ENCODE measurements at regions not wholly inside any gene's neighbourhood (a gene's known extent, or its start where the extent isn't known, plus 50 kb on each side); places are given as distances from the start of the nearest gene placed in this dataset.
"Not testable (repeated sequence)": the region's sequence is repeated elsewhere in the genome, so short reads cannot be mapped to it uniquely, and the experiment has no call there.

DNA sequence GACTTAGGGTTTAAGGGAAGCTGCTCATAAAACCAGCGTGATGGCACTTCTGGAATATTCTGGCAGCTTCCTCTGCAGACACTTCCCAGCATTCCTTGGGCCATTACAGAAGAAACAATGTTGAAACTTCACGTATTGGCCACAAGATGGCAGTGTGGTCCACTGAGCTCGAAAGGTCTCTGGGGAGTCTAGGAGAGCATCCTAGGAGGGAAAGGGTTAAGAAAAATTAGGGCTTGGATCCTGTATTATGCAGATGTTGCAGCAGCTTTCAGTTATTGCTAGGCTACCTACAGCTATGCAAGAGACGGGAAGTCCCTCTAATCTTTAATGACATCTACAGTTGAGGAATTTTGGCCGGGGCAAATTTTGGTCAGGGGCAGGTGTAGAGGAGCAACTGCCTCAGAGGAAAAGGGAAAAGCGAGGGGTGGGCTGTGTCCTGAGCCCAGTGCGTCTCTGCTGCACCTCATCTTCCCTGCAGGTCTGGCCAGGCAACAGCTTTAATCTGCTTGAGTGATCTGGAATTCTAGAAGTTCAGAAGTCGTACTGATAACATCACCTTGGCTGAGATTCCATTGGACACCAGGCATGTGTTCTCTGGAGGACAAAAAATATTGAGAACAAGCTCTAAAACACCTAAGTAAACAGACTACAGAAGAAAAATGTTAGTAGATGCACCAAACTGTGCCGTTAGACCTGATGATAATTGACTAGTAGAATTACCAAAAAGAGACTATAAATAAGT lies 220.8 kb upstream of the PRSS58 start:
- no peak overlapping the region for H3K4me3 ChIP-seq
- peaks cover 0 to 11% (median 8%) of the 10 kb centered on the region in 4 donors for H3K4me1 ChIP-seq
- in situ Hi-C loops (cut with MboI; ENCODE audit: low pct_ligation_motif_present in 1 of 4, low pct_unique_long_range_greater_than_20kb in 1 of 4, low sequenced_read_pairs in 3 of 4) (no loop called here), intact Hi-C loops (cut with DNase I; ENCODE audit: low total_unique reads) (no loop called here)
- WGBS, 2 donors (ENCODE audit: low coverage in 1 of 2), result 24 to 30% methylated on average over 7 to 9 of the region's 9 CpGs
- TF ChIP-seq, protein P1, sequence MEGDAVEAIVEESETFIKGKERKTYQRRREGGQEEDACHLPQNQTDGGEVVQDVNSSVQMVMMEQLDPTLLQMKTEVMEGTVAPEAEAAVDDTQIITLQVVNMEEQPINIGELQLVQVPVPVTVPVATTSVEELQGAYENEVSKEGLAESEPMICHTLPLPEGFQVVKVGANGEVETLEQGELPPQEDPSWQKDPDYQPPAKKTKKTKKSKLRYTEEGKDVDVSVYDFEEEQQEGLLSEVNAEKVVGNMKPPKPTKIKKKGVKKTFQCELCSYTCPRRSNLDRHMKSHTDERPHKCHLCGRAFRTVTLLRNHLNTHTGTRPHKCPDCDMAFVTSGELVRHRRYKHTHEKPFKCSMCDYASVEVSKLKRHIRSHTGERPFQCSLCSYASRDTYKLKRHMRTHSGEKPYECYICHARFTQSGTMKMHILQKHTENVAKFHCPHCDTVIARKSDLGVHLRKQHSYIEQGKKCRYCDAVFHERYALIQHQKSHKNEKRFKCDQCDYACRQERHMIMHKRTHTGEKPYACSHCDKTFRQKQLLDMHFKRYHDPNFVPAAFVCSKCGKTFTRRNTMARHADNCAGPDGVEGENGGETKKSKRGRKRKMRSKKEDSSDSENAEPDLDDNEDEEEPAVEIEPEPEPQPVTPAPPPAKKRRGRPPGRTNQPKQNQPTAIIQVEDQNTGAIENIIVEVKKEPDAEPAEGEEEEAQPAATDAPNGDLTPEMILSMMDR (IDR thresholded peaks at IDR 0.05), result peak; percentile 38 to 62 (median 56)
- no peak for TF ChIP-seq POLR2AphosphoS5 (IDR thresholded peaks at IDR 0.05)
- H3K36me3 ChIP-seq, result no peaks in the 10 kb centered on the region
- no peak overlapping the region for H3K27ac ChIP-seq
- H3K27me3 ChIP-seq, result no peaks in the 10 kb centered on the region
- H3K9me3 ChIP-seq, result no peaks in the 10 kb centered on the region
- DNase-seq, result peak; percentile 52

DNA sequence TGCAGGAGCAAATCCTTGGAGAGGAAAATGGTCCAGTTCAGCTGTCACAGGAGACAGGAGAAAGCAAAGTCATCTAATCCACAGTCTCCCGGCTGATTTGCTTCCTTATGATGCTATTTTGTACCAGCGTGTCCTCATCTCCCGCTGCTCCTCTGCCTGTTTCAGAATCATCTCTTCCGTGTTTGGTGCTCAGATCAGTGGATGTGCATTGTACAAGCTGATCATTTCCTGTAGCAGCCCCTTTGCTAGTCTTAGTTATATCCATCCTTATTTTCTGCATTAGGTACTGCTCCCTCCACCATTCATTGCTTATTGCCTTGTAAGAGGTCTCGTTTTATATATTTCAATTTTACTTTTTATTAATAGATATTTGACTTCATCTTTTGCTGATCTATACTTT lies 219.9 kb upstream of the PRSS58 start:
- intact Hi-C loops (cut with DNase I; ENCODE audit: low total_unique reads); H3K27me3 ChIP-seq; in situ Hi-C loops (cut with MboI; ENCODE audit: low pct_ligation_motif_present in 1 of 4, low pct_unique_long_range_greater_than_20kb in 1 of 4, low sequenced_read_pairs in 3 of 4); H3K9me3 ChIP-seq; H3K27ac ChIP-seq; DNase-seq; H3K36me3 ChIP-seq; H3K4me3 ChIP-seq; H3K4me1 ChIP-seq: not testable (repeated sequence)
- 50 to 66% methylated on average over 2 to 5 of the region's 5 CpGs for WGBS, 2 donors (ENCODE audit: low coverage in 1 of 2)

DNA sequence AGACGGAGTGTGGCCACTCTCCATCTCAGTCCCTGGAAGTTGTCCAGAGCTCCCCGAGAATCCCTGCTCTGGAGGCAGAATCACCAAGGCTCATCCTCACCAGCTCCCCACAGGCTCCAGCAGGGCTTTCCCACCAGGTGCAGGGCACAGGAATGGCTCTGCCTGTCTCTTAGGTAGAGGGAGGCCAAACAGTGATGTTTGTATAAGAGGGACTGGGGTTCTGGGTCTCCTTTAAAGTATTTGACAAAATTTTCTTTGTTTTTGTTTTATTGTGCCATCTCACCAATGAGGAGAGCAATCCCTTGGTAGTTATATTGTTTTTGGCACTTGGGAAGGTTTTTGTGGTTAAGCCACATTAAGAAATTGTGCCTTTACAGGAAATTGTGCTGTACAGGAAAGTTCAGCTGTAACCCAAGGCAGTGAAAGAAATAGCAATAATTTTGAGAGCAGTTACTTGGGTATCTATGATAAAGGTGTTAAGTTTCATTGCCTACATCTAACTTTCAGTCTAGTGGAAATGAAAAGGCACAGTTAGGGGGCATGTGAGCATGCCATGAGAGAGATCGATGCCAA lies 219.3 kb upstream of the PRSS58 start:
- 56% methylated on average over 3 of the region's 3 CpGs; no CpG with 5 or more reads in 1 of the 2 donors for WGBS, 2 donors (ENCODE audit: low coverage in 1 of 2)
- in situ Hi-C loops (cut with MboI; ENCODE audit: low pct_ligation_motif_present in 1 of 4, low pct_unique_long_range_greater_than_20kb in 1 of 4, low sequenced_read_pairs in 3 of 4), result no loop called here
- intact Hi-C loops (cut with DNase I; ENCODE audit: low total_unique reads), result no loop called here

DNA sequence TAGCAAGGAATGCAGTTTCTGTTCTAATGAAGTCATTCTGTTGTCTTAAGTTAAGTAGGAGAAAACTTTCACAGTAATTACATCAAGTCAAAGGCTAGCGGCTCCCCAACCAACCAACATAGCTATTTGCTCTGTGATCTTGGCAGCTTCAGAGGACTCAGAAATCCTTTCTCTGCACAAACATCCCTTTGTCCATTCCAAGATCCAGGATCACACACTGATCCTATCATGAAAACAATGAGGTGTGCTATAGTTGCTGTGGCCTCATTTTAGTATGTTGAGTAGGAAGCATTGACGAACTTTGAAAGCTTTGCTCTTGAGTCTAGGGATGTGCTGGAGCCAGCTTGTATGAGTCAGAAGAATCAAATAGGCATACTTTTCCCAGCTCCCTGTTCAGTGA lies 218.2 kb upstream of the PRSS58 start:
- intact Hi-C loops (cut with DNase I; ENCODE audit: low total_unique reads), result no loop called here
- Histone ChIP-seq H3K27me3 (no peaks in the 10 kb centered on the region), H3K4me3 (no peak overlapping the region), H3K9me3 (no peaks in the 10 kb centered on the region), H3K27ac (no peak overlapping the region), H3K4me1 (peaks cover 0 to 6% (median 0%) of the 10 kb centered on the region in 4 donors), H3K36me3 (no peaks in the 10 kb centered on the region)
- WGBS, 2 donors (ENCODE audit: low coverage in 1 of 2), result 80 to 86% methylated on average over 1 to 2 of the region's 2 CpGs
- TF ChIP-seq POLR2AphosphoS5 (IDR thresholded peaks at IDR 0.05), result no peak
- no peak for TF ChIP-seq EP300 (IDR thresholded peaks at IDR 0.05; ENCODE audit: low read depth)
- no peak for TF ChIP-seq POLR2A (IDR thresholded peaks at IDR 0.05)
- TF ChIP-seq, protein P1 (IDR thresholded peaks at IDR 0.05), result no peak
- in situ Hi-C loops (cut with MboI; ENCODE audit: low pct_ligation_motif_present in 1 of 4, low pct_unique_long_range_greater_than_20kb in 1 of 4, low sequenced_read_pairs in 3 of 4), result no loop called here
- no peak for DNase-seq

More for the DNA sequence above, 219.3 kb upstream of the PRSS58 start:
- Histone ChIP-seq H3K9me3 (no peaks in the 10 kb centered on the region), H3K27ac (no peak overlapping the region), H3K4me3 (no peak overlapping the region), H3K36me3 (no peaks in the 10 kb centered on the region), H3K4me1 (peaks cover 0 to 6% (median 0%) of the 10 kb centered on the region in 4 donors), H3K27me3 (no peaks in the 10 kb centered on the region)
- TF ChIP-seq POLR2A (IDR thresholded peaks at IDR 0.05), result no peak
- TF ChIP-seq, protein P1 (IDR thresholded peaks at IDR 0.05), result no peak
- DNase-seq, result no peak

DNA sequence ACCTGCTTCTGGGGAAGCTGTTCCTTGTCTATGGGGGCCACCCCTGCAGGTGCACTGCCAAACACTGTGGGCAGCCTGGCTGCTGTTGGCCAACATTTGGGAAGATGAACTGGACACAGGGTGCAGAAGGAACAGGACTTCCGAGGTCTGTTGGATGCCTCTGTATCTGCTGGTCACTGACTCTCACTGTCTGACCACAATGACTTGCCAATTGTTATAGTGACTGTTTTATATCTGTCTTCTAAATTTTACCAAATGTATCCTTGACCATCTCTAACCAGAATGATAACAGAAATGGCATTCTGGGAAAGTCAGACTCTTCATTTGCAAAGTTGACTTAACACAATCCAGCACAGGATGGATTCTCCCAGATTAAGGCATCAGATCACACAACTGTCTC lies 214.0 kb upstream of the PRSS58 start:
- 33 to 42% methylated on average over 1 of the region's 1 CpG for WGBS, 2 donors (ENCODE audit: low coverage in 1 of 2)
- intact Hi-C loops (cut with DNase I; ENCODE audit: low total_unique reads) (no loop called here), in situ Hi-C loops (cut with MboI; ENCODE audit: low pct_ligation_motif_present in 1 of 4, low pct_unique_long_range_greater_than_20kb in 1 of 4, low sequenced_read_pairs in 3 of 4) (no loop called here)
- Histone ChIP-seq H3K9me3 (no peaks in the 10 kb centered on the region), H3K27me3 (no peaks in the 10 kb centered on the region), H3K4me1 (no peaks in the 10 kb centered on the region), H3K4me3 (no peak overlapping the region), H3K36me3 (no peaks in the 10 kb centered on the region), H3K27ac (no peak overlapping the region)
- DNase-seq, result no peak
- TF ChIP-seq, protein P1 (IDR thresholded peaks at IDR 0.05), result no peak
- TF ChIP-seq POLR2AphosphoS5 (IDR thresholded peaks at IDR 0.05) (no peak), EP300 (IDR thresholded peaks at IDR 0.05; ENCODE audit: low read depth) (no peak)
